HepG2 (cell line): ENCODE measurements at regions not wholly inside any gene's neighbourhood (a gene's known extent, or its start where the extent isn't known, plus 50 kb on each side); places are given as distances from the start of the nearest gene placed in this dataset.

ENCODE experiments used
- ATAC-seq: fragments of 200-7000 bp; cut with Tn5 transposase; 3 replicates; pipeline ENCODE4 v1.9.1; 2020; ENCODE audit warnings: mild to moderate bottlenecking, moderate library complexity
- BruUV-seq: library from RNA; stranded (reverse); fragments of 400-500 nt; replicated peaks from 2 replicates; lab custom pipeline; 2021; lab: Mats Ljungman, UMichigan
- CTCF ChIA-PET: fragments of 300-600 bp; formaldehyde crosslinking; extraction: SDS; loops from one replicate; lab custom pipeline; 2021; ENCODE audit warnings: low total read pairs, inconsistent platforms, low intra/inter-chr PET ratio; lab: Yijun Ruan, JAX
- POLR2A ChIA-PET: fragments of 350-600 bp; sonication (Branson Sonifier 250); formaldehyde crosslinking; loops from one replicate; lab custom pipeline; 2020; ENCODE audit warnings: antibody characterized with exemption, inconsistent platforms; lab: Yijun Ruan, JAX
- DNase-seq: peaks from one replicate; pipeline ENCODE4 v3.0.0-alpha.2; 2015; ENCODE audit warnings: low spot score
- FAIRE-seq: peaks from 3 replicates; lab custom pipeline; 2011; peaks lifted over from hg19 to GRCh38; lab: Jason Lieb, UNC
- H2AFZ ChIP-seq: one replicate; pipeline ENCODE4 v1.6.1; 2011; ENCODE audit warnings: low read length, inconsistent platforms
- H3K27ac ChIP-seq: fragments of 300-600 bp; 3 replicates; pipeline ENCODE4 v1.8.0; 2011; ENCODE audit warnings: mixed run types, mild to moderate bottlenecking, mixed read lengths, low read length, inconsistent platforms; ENCODE audit not compliant: insufficient read depth; ENCODE audit errors: extremely low read length
- H3K27me3 ChIP-seq, 2 experiments: fragments of 200-600 bp in 1 of 2; 2 replicates in 1 of 2; 3 replicates in 1 of 2; pipeline versions ENCODE4 v1.6.0 to v1.8.0; 2011; ENCODE audit warnings: low read length in 2 of 2, mild to moderate bottlenecking in 2 of 2, moderate library complexity in 2 of 2, inconsistent platforms in 1 of 2; ENCODE audit not compliant: insufficient read depth in 2 of 2, control insufficient read depth in 1 of 2
- H3K36me3 ChIP-seq, 2 experiments: fragments of 200-600 bp in 1 of 2; replicated peaks in 1 of 2; 2 replicates in 1 of 2; 3 replicates in 1 of 2; pipeline versions ENCODE4 v1.5.1 to v1.8.0; 2011; ENCODE audit warnings: low read length in 2 of 2, inconsistent platforms in 1 of 2; ENCODE audit not compliant: insufficient read depth in 2 of 2, control insufficient read depth in 1 of 2
- H3K4me1 ChIP-seq: 2 replicates; pipeline ENCODE4 v1.5.1; 2012; ENCODE audit warnings: low read length, inconsistent platforms; ENCODE audit not compliant: insufficient read depth
- H3K4me2 ChIP-seq: 2 replicates; pipeline ENCODE4 v1.6.0; 2011; ENCODE audit warnings: low read depth, low read length, inconsistent platforms
- H3K4me3 ChIP-seq, 3 experiments: fragments of 200-600 bp in 1 of 3; sonication (generic), shearing (Covaris generic) in 1 of 3; replicated peaks in 1 of 3; 2 replicates each; pipeline ENCODE4 v1.5.1; 2011 to 2016; ENCODE audit warnings: low read length in 3 of 3, inconsistent platforms in 2 of 3, low read depth in 2 of 3, mild to moderate bottlenecking in 2 of 3, control low read depth in 1 of 3, mixed read lengths in 1 of 3; ENCODE audit not compliant: insufficient read depth in 1 of 3
- H3K79me2 ChIP-seq: one replicate; pipeline ENCODE4 v1.6.1; 2011; ENCODE audit warnings: low read length, inconsistent platforms; ENCODE audit not compliant: insufficient read depth
- H3K9ac ChIP-seq: 2 replicates; pipeline ENCODE4 v1.6.0; 2011; ENCODE audit warnings: mild to moderate bottlenecking, low read depth, low read length, inconsistent platforms; ENCODE audit not compliant: insufficient read depth
- H3K9me3 ChIP-seq: 2 replicates; pipeline ENCODE4 v1.5.1; 2012; ENCODE audit warnings: mild to moderate bottlenecking, low read length
- H4K20me1 ChIP-seq: 2 replicates; pipeline ENCODE4 v1.6.0; 2011; ENCODE audit warnings: inconsistent platforms, mild to moderate bottlenecking, low read length, moderate library complexity; ENCODE audit not compliant: insufficient read depth
- BCL6 ChIP-seq: IDR thresholded peaks from 2 replicates; pipeline ENCODE4 v1.6.1; 2016; ENCODE audit warnings: missing genetic modification reagents, missing compliant biosample characterization
- IRX3 ChIP-seq: sonication (generic); formaldehyde crosslinking; IDR thresholded peaks from 2 replicates; pipeline ENCODE4 v1.8.1; 2023; ENCODE audit warnings: mild to moderate bottlenecking, low read depth, missing genetic modification reagents, borderline replicate concordance
- ZBTB4 ChIP-seq: sonication (generic); formaldehyde crosslinking; IDR thresholded peaks from 2 replicates; pipeline ENCODE4 v1.4.0; 2020; ENCODE audit warnings: missing genetic modification reagents, mild to moderate bottlenecking, borderline replicate concordance
- ZFYVE20 ChIP-seq: sonication (generic); formaldehyde crosslinking; IDR thresholded peaks from 2 replicates; pipeline ENCODE4 v1.8.0; 2023; ENCODE audit warnings: low read depth, mild to moderate bottlenecking, moderate library complexity, missing genetic modification reagents, borderline replicate concordance
- ZMAT5 ChIP-seq: sonication (generic); formaldehyde crosslinking; IDR thresholded peaks from 2 replicates; pipeline ENCODE4 v1.5.0; 2020; ENCODE audit warnings: mild to moderate bottlenecking, low read depth, missing genetic modification reagents, borderline replicate concordance
- ZNF749 ChIP-seq: sonication (generic); formaldehyde crosslinking; IDR thresholded peaks from 2 replicates; pipeline ENCODE4 v1.8.0; 2022; ENCODE audit warnings: mild to moderate bottlenecking, missing genetic modification reagents, moderate library complexity, borderline replicate concordance
- WGBS: methylation state at CpG from one replicate; pipeline ENCODE4 v1.1.6; 2017; ENCODE audit warnings: low lambda C conversion rate; 5-methylcytosine and 5-hydroxymethylcytosine counted together
- in situ Hi-C: cut with HindIII; loops from 2 replicates; pipeline ENCODE4 v1.10.0; 2017; ENCODE audit warnings: low pct_unique_long_range_greater_than_20kb; ENCODE audit not compliant: extremely low pct_ligation_motif_present
- intact Hi-C: fragments of 100-400 bp; cut with micrococcal nuclease; formaldehyde crosslinking; loops from one replicate; pipeline ENCODE4 v1.10.0; 2022; ENCODE audit not compliant: unreplicated experiment

GRCh38 chr7:102047-102711 is 90.2 kb upstream of the FAM20C start:
- no peaks in the 10 kb centered on the region for H3K9me3 ChIP-seq
- BruUV-seq = no TSS peak
- H3K36me3 ChIP-seq = no peaks in the 10 kb centered on the region
- no peak overlapping the region for H3K9ac ChIP-seq
- POLR2A ChIA-PET = no interaction called here
- no peak overlapping the region for H3K4me2 ChIP-seq
- intact Hi-C loops = no loop called here
- H2AFZ ChIP-seq = no peak overlapping the region
- 17% methylated on average over 12 of the region's 13 CpGs for WGBS
- TF ChIP-seq ZMAT5 (CRISPR knock-in tag) (no peak), ZFYVE20 (CRISPR knock-in tag) (no peak), BCL6 (CRISPR knock-in tag) (no peak), IRX3 (CRISPR knock-in tag) (no peak), ZNF749 (CRISPR knock-in tag) (no peak), ZBTB4 (no peak)
- TF ChIP-seq, all 625 proteins: peak for 0
- Histone ChIP-seq H3K27me3 (peaks cover 0 to 23% of the 10 kb centered on the region in 2 experiments; a peak in 3 of 5 replicates), H4K20me1 (no peaks in the 10 kb centered on the region), H3K79me2 (no peaks in the 10 kb centered on the region), H3K27ac (no peak overlapping the region), H3K4me3 (no peak overlapping the region), H3K4me1 (no peaks in the 10 kb centered on the region)
- FAIRE-seq = no peak
- ATAC-seq = no peak
- in situ Hi-C loops = no loop called here
- CTCF ChIA-PET = no interaction called here
- no peak for DNase-seq
